ENCODE measurements at regions not wholly inside any gene's neighbourhood (a gene's known extent, or its start where the extent isn't known, plus 50 kb on each side); places are given as distances from the start of the nearest gene placed in this dataset.

- Histone ChIP-seq H3K4me2 (ENCODE audit: insufficient read depth, low read length) (no peak overlapping the region), H2AFZ (ENCODE audit: low read depth, low read length) (no peak overlapping the region), H3K27ac (ENCODE audit: low read length) (no peak overlapping the region), H3K27me3 (ENCODE audit: insufficient read depth, low read length, poor library complexity) (no peaks in the 10 kb centered on the region), H3K4me3 (ENCODE audit: low read depth in 1 of 2, low read length in 2 of 2) (no peak overlapping the region), H4K20me1 (ENCODE audit: insufficient read depth, low read length) (peaks cover 5% of the 10 kb centered on the region), H3K9ac (ENCODE audit: low read depth, low read length) (no peak overlapping the region), H3K79me2 (ENCODE audit: insufficient read depth, low read length) (no peaks in the 10 kb centered on the region), H3K9me3 (ENCODE audit: insufficient read depth, low read length, severe bottlenecking) (no peaks in the 10 kb centered on the region), H3K36me3 (ENCODE audit: insufficient read depth, low read length) (no peaks in the 10 kb centered on the region), H3K4me1 (ENCODE audit: insufficient read depth, low read length) (no peaks in the 10 kb centered on the region)
- ATAC-seq (ENCODE audit: insufficient read depth, low read depth) (no peak), DNase-seq (no peak)
- TF ChIP-seq EZH2 (IDR thresholded peaks at IDR 0.05; ENCODE audit: borderline replicate concordance, low read depth, low read length, severe bottlenecking), result no peak
- TF ChIP-seq CTCF (IDR thresholded peaks at IDR 0.05; ENCODE audit: borderline replicate concordance, extremely low read depth, low read length, poor library complexity, severe bottlenecking), result no peak
These were observed 415.3 kb downstream of the CTTN start for GRCh38 chr11:70813651-70814050.

- H3K9me3 ChIP-seq (ENCODE audit: insufficient read depth, low read length, severe bottlenecking), result no peaks in the 10 kb centered on the region
- no peak overlapping the region for H3K4me3 ChIP-seq (ENCODE audit: low read depth in 1 of 2, low read length in 2 of 2)
- H4K20me1 ChIP-seq (ENCODE audit: insufficient read depth, low read length), result peaks cover 5% of the 10 kb centered on the region
- H3K9ac ChIP-seq (ENCODE audit: low read depth, low read length), result no peak overlapping the region
- no peak overlapping the region for H3K4me2 ChIP-seq (ENCODE audit: insufficient read depth, low read length)
- no peaks in the 10 kb centered on the region for H3K79me2 ChIP-seq (ENCODE audit: insufficient read depth, low read length)
- TF ChIP-seq EZH2 (IDR thresholded peaks at IDR 0.05; ENCODE audit: borderline replicate concordance, low read depth, low read length, severe bottlenecking) (no peak), CTCF (IDR thresholded peaks at IDR 0.05; ENCODE audit: borderline replicate concordance, extremely low read depth, low read length, poor library complexity, severe bottlenecking) (no peak)
- no peak overlapping the region for H3K27ac ChIP-seq (ENCODE audit: low read length)
- no peak for DNase-seq
- no peak for ATAC-seq (ENCODE audit: insufficient read depth, low read depth)
- no peak overlapping the region for H2AFZ ChIP-seq (ENCODE audit: low read depth, low read length)
- H3K4me1 ChIP-seq (ENCODE audit: insufficient read depth, low read length), result no peaks in the 10 kb centered on the region
- no peaks in the 10 kb centered on the region for H3K27me3 ChIP-seq (ENCODE audit: insufficient read depth, low read length, poor library complexity)
- no peaks in the 10 kb centered on the region for H3K36me3 ChIP-seq (ENCODE audit: insufficient read depth, low read length)
These were observed 417.1 kb downstream of the CTTN start for GRCh38 chr11:70815485-70815832.

- H3K9ac ChIP-seq (ENCODE audit: low read depth, low read length), result no peak overlapping the region
- H4K20me1 ChIP-seq (ENCODE audit: insufficient read depth, low read length), result peaks cover 5% of the 10 kb centered on the region
- no peak for DNase-seq
- H3K4me2 ChIP-seq (ENCODE audit: insufficient read depth, low read length), result no peak overlapping the region
- TF ChIP-seq EZH2 (IDR thresholded peaks at IDR 0.05; ENCODE audit: borderline replicate concordance, low read depth, low read length, severe bottlenecking) (no peak), CTCF (IDR thresholded peaks at IDR 0.05; ENCODE audit: borderline replicate concordance, extremely low read depth, low read length, poor library complexity, severe bottlenecking) (no peak)
- no peak overlapping the region for H3K4me3 ChIP-seq (ENCODE audit: low read depth in 1 of 2, low read length in 2 of 2)
- no peaks in the 10 kb centered on the region for H3K79me2 ChIP-seq (ENCODE audit: insufficient read depth, low read length)
- ATAC-seq (ENCODE audit: insufficient read depth, low read depth), result no peak
- no peaks in the 10 kb centered on the region for H3K4me1 ChIP-seq (ENCODE audit: insufficient read depth, low read length)
- H3K36me3 ChIP-seq (ENCODE audit: insufficient read depth, low read length), result no peaks in the 10 kb centered on the region
- H2AFZ ChIP-seq (ENCODE audit: low read depth, low read length), result no peak overlapping the region
- H3K27ac ChIP-seq (ENCODE audit: low read length), result no peak overlapping the region
- H3K9me3 ChIP-seq (ENCODE audit: insufficient read depth, low read length, severe bottlenecking), result no peaks in the 10 kb centered on the region
- no peaks in the 10 kb centered on the region for H3K27me3 ChIP-seq (ENCODE audit: insufficient read depth, low read length, poor library complexity)
These were observed 417.9 kb downstream of the CTTN start for GRCh38 chr11:70816156-70816678.

- no peaks in the 10 kb centered on the region for H3K9me3 ChIP-seq (ENCODE audit: insufficient read depth, low read length, severe bottlenecking)
- no peak overlapping the region for H3K27ac ChIP-seq (ENCODE audit: low read length)
- no peak overlapping the region for H3K4me3 ChIP-seq (ENCODE audit: low read depth in 1 of 2, low read length in 2 of 2)
- no peak overlapping the region for H3K4me2 ChIP-seq (ENCODE audit: insufficient read depth, low read length)
- no peaks in the 10 kb centered on the region for H3K27me3 ChIP-seq (ENCODE audit: insufficient read depth, low read length, poor library complexity)
- peaks cover 5% of the 10 kb centered on the region for H4K20me1 ChIP-seq (ENCODE audit: insufficient read depth, low read length)
- H3K79me2 ChIP-seq (ENCODE audit: insufficient read depth, low read length), result no peaks in the 10 kb centered on the region
- H3K4me1 ChIP-seq (ENCODE audit: insufficient read depth, low read length), result no peaks in the 10 kb centered on the region
- ATAC-seq (ENCODE audit: insufficient read depth, low read depth) (no peak), DNase-seq (no peak)
- TF ChIP-seq EZH2 (IDR thresholded peaks at IDR 0.05; ENCODE audit: borderline replicate concordance, low read depth, low read length, severe bottlenecking) (no peak), CTCF (IDR thresholded peaks at IDR 0.05; ENCODE audit: borderline replicate concordance, extremely low read depth, low read length, poor library complexity, severe bottlenecking) (no peak)
- H2AFZ ChIP-seq (ENCODE audit: low read depth, low read length), result no peak overlapping the region
- H3K9ac ChIP-seq (ENCODE audit: low read depth, low read length), result no peak overlapping the region
- H3K36me3 ChIP-seq (ENCODE audit: insufficient read depth, low read length), result no peaks in the 10 kb centered on the region
These were observed 420.0 kb downstream of the CTTN start for GRCh38 chr11:70818351-70818750.
